C4-2B (cell line): ENCODE measurements at regions not wholly inside any gene's neighbourhood (a gene's known extent, or its start where the extent isn't known, plus 50 kb on each side); places are given as distances from the start of the nearest gene placed in this dataset.

Experiments
- ZFX ChIP-seq: fragments of 450-650 bp; IDR thresholded peaks from 2 replicates; pipeline ENCODE4 v1.6.1; 2017
- TF ChIP-seq, protein P1 (sequence below): fragments of 450-650 bp; conservative IDR thresholded peaks from 2 replicates; pipeline ENCODE4 v1.5.1; 2017; ENCODE audit warnings: mild to moderate bottlenecking

DNA sequence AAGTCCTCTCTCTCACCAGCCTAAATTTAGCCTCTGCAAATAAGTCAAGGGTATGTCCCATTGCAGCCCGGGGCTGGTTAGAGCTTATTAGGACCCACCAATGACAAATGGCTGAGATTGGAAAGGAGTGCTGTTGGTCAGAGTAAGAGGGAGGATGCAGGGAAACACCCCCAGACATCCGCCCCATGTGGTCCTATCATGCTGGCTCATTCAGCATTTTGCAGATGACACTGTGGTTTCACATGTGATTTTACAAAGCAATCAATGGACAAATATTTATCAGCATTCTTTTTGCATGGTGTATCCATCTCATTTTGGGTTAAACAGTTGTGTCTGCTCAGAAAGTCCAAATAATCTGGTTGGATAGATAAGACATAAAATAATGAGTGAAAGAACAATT is 152.2 kb upstream of the EXOC2 start:
- TF ChIP-seq, protein P1, sequence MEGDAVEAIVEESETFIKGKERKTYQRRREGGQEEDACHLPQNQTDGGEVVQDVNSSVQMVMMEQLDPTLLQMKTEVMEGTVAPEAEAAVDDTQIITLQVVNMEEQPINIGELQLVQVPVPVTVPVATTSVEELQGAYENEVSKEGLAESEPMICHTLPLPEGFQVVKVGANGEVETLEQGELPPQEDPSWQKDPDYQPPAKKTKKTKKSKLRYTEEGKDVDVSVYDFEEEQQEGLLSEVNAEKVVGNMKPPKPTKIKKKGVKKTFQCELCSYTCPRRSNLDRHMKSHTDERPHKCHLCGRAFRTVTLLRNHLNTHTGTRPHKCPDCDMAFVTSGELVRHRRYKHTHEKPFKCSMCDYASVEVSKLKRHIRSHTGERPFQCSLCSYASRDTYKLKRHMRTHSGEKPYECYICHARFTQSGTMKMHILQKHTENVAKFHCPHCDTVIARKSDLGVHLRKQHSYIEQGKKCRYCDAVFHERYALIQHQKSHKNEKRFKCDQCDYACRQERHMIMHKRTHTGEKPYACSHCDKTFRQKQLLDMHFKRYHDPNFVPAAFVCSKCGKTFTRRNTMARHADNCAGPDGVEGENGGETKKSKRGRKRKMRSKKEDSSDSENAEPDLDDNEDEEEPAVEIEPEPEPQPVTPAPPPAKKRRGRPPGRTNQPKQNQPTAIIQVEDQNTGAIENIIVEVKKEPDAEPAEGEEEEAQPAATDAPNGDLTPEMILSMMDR = no peak
- no peak for TF ChIP-seq ZFX
